CD14-positive monocyte (primary cell): ENCODE measurements at regions not wholly inside any gene's neighbourhood (a gene's known extent, or its start where the extent isn't known, plus 50 kb on each side); places are given as distances from the start of the nearest gene placed in this dataset.

ENCODE experiments used
- DNase-seq, 3 donors: peaks; one replicate each; pipeline ENCODE4 v3.0.0-alpha.2; 2011 to 2022
- H2AFZ ChIP-seq: 2 replicates; pipeline ENCODE4 v1.6.0; 2012; ENCODE audit warnings: mild to moderate bottlenecking, low read depth, low read length, inconsistent platforms; ENCODE audit not compliant: insufficient read depth, poor library complexity, severe bottlenecking
- H3K27ac ChIP-seq, 2 donors: 1 replicate in 1 of 2; 2 replicates in 1 of 2; pipeline ENCODE4 v1.5.1; 2012 to 2013; ENCODE audit warnings: low read length in 2 of 2, control low read depth in 1 of 2, inconsistent platforms in 1 of 2, low read depth in 1 of 2, mild to moderate bottlenecking in 1 of 2
- H3K27me3 ChIP-seq, 2 donors: one replicate each; pipeline versions ENCODE4 v1.6.0 to v1.6.1; 2011 to 2013; ENCODE audit warnings: low read length in 2 of 2; ENCODE audit not compliant: control insufficient read depth in 2 of 2, insufficient read depth in 2 of 2
- H3K36me3 ChIP-seq, 2 donors: replicated peaks in 1 of 2; 1 replicate in 1 of 2; 2 replicates in 1 of 2; pipeline versions ENCODE4 v1.5.1 to v1.6.1; 2012 to 2013; ENCODE audit warnings: low read length in 2 of 2, control low read depth in 1 of 2, inconsistent platforms in 1 of 2, mild to moderate bottlenecking in 1 of 2; ENCODE audit not compliant: insufficient read depth in 2 of 2, control insufficient read depth in 1 of 2
- H3K4me1 ChIP-seq, 2 donors: 1 replicate in 1 of 2; 2 replicates in 1 of 2; pipeline versions ENCODE4 v1.5.1 to v1.6.1; 2012 to 2013; ENCODE audit warnings: low read length in 2 of 2, control low read depth in 1 of 2, inconsistent platforms in 1 of 2, mild to moderate bottlenecking in 1 of 2, moderate library complexity in 1 of 2; ENCODE audit not compliant: insufficient read depth in 2 of 2, control insufficient read depth in 1 of 2
- H3K4me2 ChIP-seq: replicated peaks from 2 replicates; pipeline ENCODE3; 2012; ENCODE audit warnings: low read length, moderate library complexity, mild to moderate bottlenecking; ENCODE audit not compliant: poor library complexity, severe bottlenecking; ENCODE audit errors: extremely low read depth
- H3K4me3 ChIP-seq, 3 experiments: fragments of 200-600 bp in 1 of 3; sonication (generic) in 1 of 3; replicated peaks in 1 of 3; 1 replicate in 2 of 3; 2 replicates in 1 of 3; pipeline ENCODE4 v1.5.1; 2011 to 2013; ENCODE audit warnings: low read length in 3 of 3, mild to moderate bottlenecking in 3 of 3, control low read depth in 2 of 3, low read depth in 2 of 3, inconsistent platforms in 1 of 3, moderate library complexity in 1 of 3
- H3K79me2 ChIP-seq: 2 replicates; pipeline ENCODE4 v1.6.0; 2012; ENCODE audit warnings: mild to moderate bottlenecking, control low read depth, inconsistent platforms, low read length, moderate library complexity; ENCODE audit not compliant: insufficient read depth
- H3K9ac ChIP-seq: 2 replicates; pipeline ENCODE4 v1.6.0; 2017; ENCODE audit warnings: low read length, mild to moderate bottlenecking; ENCODE audit not compliant: insufficient read depth, poor library complexity, severe bottlenecking
- H3K9me3 ChIP-seq, 2 donors: replicated peaks in 1 of 2; 1 replicate in 1 of 2; 2 replicates in 1 of 2; pipeline versions ENCODE4 v1.5.1 to v1.6.1; 2012 to 2013; ENCODE audit warnings: low read length in 2 of 2, control low read depth in 1 of 2; ENCODE audit not compliant: control insufficient read depth in 1 of 2, insufficient read depth in 1 of 2
- H4K20me1 ChIP-seq: 2 replicates; pipeline ENCODE4 v1.6.0; 2012; ENCODE audit warnings: mild to moderate bottlenecking, low read length, control low read depth, moderate library complexity; ENCODE audit not compliant: insufficient read depth
- H3K27ac Mint-ChIP-seq, 7 donors: one replicate each; pipeline ENCODE4 v1.8.0; 2020; ENCODE audit warnings: mild to moderate bottlenecking in 7 of 7, mixed read lengths in 7 of 7, moderate library complexity in 6 of 7, inconsistent platforms in 2 of 7
- H3K27me3 Mint-ChIP-seq, 3 donors: one replicate each; pipeline ENCODE4 v1.8.0; 2021 to 2022; ENCODE audit warnings: low read depth in 3 of 3, mild to moderate bottlenecking in 3 of 3, mixed read lengths in 3 of 3, moderate library complexity in 3 of 3, inconsistent platforms in 1 of 3
- H3K36me3 Mint-ChIP-seq, 2 donors: one replicate each; pipeline ENCODE4 v1.8.0; 2020; ENCODE audit warnings: mixed read lengths in 2 of 2, inconsistent platforms in 1 of 2, mild to moderate bottlenecking in 1 of 2
- H3K4me1 Mint-ChIP-seq: one replicate; pipeline ENCODE4 v1.8.0; 2020; ENCODE audit warnings: mild to moderate bottlenecking, mixed read lengths
- H3K4me3 Mint-ChIP-seq, 2 donors: one replicate each; pipeline ENCODE4 v1.8.0; 2020; ENCODE audit warnings: mild to moderate bottlenecking in 2 of 2, mixed read lengths in 2 of 2, moderate library complexity in 1 of 2
- H3K9me3 Mint-ChIP-seq, 7 donors: one replicate each; pipeline ENCODE4 v1.8.0; 2020 to 2022; ENCODE audit warnings: mixed read lengths in 7 of 7, mild to moderate bottlenecking in 6 of 7, moderate library complexity in 6 of 7, inconsistent platforms in 2 of 7
- CTCF ChIP-seq: fragments of 200-600 bp; IDR thresholded peaks from one replicate; pipeline ENCODE4 v1.8.0; 2022; ENCODE audit warnings: antibody characterized with exemption, mild to moderate bottlenecking
- WGBS: methylation state at CpG from one replicate; pipeline ENCODE4 v1.1.5; 2013; ENCODE audit warnings: missing lambda C conversion rate; ENCODE audit not compliant: insufficient coverage; 5-methylcytosine and 5-hydroxymethylcytosine counted together
- intact Hi-C, 2 donors: fragments of 100-400 bp; cut with micrococcal nuclease; formaldehyde crosslinking; loops; one replicate each; pipeline versions ENCODE4 v1.15.0 to v1.15.1; 2023

- TF ChIP-seq CTCF = no peak
- Mint-ChIP-seq H3K27me3 (no peaks in the 10 kb centered on the region), H3K9me3 (peaks cover 0 to 3% (median 0%) of the 10 kb centered on the region in 7 donors)
These were observed 900.1 kb upstream of the CITED2 start for GRCh38 chr6:140274548-140274947.

GRCh38 chr6:140271759-140272377 lies 897.4 kb upstream of the CITED2 start:
- no peak overlapping the region for H3K27ac ChIP-seq
- Mint-ChIP-seq H3K4me3 (no peak overlapping the region), H3K27ac (peak overlapping the region in 1 of 7 donors; percentile 22), H3K9me3 (peaks cover 0 to 3% (median 0%) of the 10 kb centered on the region in 7 donors), H3K4me1 (peaks cover 4% of the 10 kb centered on the region), H3K27me3 (no peaks in the 10 kb centered on the region), H3K36me3 (no peaks in the 10 kb centered on the region)
- H3K36me3 ChIP-seq = no peaks in the 10 kb centered on the region
- H3K4me2 ChIP-seq = no peak overlapping the region
- no peak for TF ChIP-seq CTCF
- no peaks in the 10 kb centered on the region for H4K20me1 ChIP-seq
- H2AFZ ChIP-seq = no peak overlapping the region
- no peak for DNase-seq
- no peaks in the 10 kb centered on the region for H3K4me1 ChIP-seq
- H3K9me3 ChIP-seq = peaks cover 0 to 3% of the 10 kb centered on the region in 2 donors
- no CpG with 5 or more reads among the region's 2 CpGs for WGBS
- H3K27me3 ChIP-seq = no peaks in the 10 kb centered on the region
- H3K4me3 ChIP-seq = no peak overlapping the region
- no peak overlapping the region for H3K9ac ChIP-seq
- no peaks in the 10 kb centered on the region for H3K79me2 ChIP-seq
- intact Hi-C loops = no loop called here

More at GRCh38 chr6:140274548-140274947, 900.1 kb upstream of the CITED2 start:
- H3K4me3 ChIP-seq = no peak overlapping the region
- no peak overlapping the region for H2AFZ ChIP-seq
- H3K9ac ChIP-seq = no peak overlapping the region
- H4K20me1 ChIP-seq = no peaks in the 10 kb centered on the region
- Mint-ChIP-seq H3K4me1 (peaks cover 4% of the 10 kb centered on the region), H3K36me3 (no peaks in the 10 kb centered on the region), H3K27ac (no peak overlapping the region), H3K4me3 (no peak overlapping the region)
- intact Hi-C loops = no loop called here
- H3K36me3 ChIP-seq = no peaks in the 10 kb centered on the region
- no peak overlapping the region for H3K4me2 ChIP-seq
- no peaks in the 10 kb centered on the region for H3K79me2 ChIP-seq
- no peaks in the 10 kb centered on the region for H3K27me3 ChIP-seq
- no peaks in the 10 kb centered on the region for H3K9me3 ChIP-seq
- no peaks in the 10 kb centered on the region for H3K4me1 ChIP-seq
- no peak overlapping the region for H3K27ac ChIP-seq
- no peak for DNase-seq
- WGBS = no CpG with 5 or more reads among the region's 2 CpGs
